ENCODE measurements at regions not wholly inside any gene's neighbourhood (a gene's known extent, or its start where the extent isn't known, plus 50 kb on each side); places are given as distances from the start of the nearest gene placed in this dataset.

DNA sequence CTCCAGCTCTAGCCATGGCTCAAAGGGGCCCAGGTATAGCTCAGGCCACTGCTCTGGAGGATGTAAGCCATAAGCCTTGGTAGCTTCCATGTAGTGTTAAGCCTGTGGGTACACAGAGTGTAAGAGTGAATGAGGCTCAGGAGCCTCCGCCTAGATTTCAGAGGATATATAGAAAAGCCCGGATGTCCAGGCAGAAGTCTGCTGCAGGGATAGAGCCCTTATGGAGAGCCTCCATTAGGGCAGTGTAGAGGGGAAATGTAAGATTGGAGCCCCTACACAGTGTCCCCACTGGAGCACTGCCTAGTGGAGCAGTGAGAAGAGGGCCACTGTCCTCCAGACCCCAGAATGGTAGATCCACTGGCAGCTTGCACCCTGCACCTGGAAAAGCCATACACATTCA, 240.8 kb upstream of the KLF14 start:
- TF ChIP-seq, protein P1, sequence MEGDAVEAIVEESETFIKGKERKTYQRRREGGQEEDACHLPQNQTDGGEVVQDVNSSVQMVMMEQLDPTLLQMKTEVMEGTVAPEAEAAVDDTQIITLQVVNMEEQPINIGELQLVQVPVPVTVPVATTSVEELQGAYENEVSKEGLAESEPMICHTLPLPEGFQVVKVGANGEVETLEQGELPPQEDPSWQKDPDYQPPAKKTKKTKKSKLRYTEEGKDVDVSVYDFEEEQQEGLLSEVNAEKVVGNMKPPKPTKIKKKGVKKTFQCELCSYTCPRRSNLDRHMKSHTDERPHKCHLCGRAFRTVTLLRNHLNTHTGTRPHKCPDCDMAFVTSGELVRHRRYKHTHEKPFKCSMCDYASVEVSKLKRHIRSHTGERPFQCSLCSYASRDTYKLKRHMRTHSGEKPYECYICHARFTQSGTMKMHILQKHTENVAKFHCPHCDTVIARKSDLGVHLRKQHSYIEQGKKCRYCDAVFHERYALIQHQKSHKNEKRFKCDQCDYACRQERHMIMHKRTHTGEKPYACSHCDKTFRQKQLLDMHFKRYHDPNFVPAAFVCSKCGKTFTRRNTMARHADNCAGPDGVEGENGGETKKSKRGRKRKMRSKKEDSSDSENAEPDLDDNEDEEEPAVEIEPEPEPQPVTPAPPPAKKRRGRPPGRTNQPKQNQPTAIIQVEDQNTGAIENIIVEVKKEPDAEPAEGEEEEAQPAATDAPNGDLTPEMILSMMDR (conservative IDR thresholded peaks at IDR 0.05; ENCODE audit: low read depth, low read length) = no peak
- TF ChIP-seq EZH2 (IDR thresholded peaks at IDR 0.05; ENCODE audit: borderline replicate concordance, low read depth, low read length, poor library complexity, severe bottlenecking) = no peak

Data from A673 (cell line).